ENCODE measurements at regions not wholly inside any gene's neighbourhood (a gene's known extent, or its start where the extent isn't known, plus 50 kb on each side); places are given as distances from the start of the nearest gene placed in this dataset.
A peak's percentile ranks its signal among the peaks of the same experiment; 100 is the strongest.

GRCh38 chr6:167049275-167049674 lies 50.1 kb downstream of the CEP43 start:
- no peak for DNase-seq

- DNase-seq, result no peak
These were observed 51.7 kb downstream of the CEP43 start for GRCh38 chr6:167050903-167051302.

GRCh38 chr6:167053895-167054530 lies 54.8 kb downstream of the CEP43 start:
- peak; percentile 57 for DNase-seq

DNA sequence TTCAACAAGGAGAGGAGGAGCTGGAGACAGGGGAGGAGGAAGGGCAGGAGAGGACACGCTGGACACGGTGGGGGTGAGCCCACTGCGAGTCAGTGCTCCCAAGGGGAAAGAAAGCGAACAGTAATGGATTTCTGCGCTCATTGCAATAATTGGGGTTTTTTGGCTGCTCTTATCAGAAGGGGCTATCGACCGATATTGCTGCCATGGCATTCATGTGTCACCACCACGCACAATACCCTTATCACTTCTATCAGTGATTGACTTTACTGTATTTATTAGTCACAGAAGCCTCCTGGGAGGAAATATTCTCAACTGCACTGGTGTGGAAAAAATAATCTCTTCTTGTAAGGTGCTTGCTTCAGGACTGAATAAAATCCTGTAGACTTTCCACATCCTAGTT lies 55.8 kb downstream of the CEP43 start:
- peak; percentile 34 for DNase-seq

- peak; percentile 70 for DNase-seq
These were observed 57.2 kb downstream of the CEP43 start for GRCh38 chr6:167056370-167056769.

GRCh38 chr6:167058261-167058660 lies 59.1 kb downstream of the CEP43 start:
- DNase-seq, result no peak
